Mammary epithelial cell (primary cell): ENCODE measurements at regions not wholly inside any gene's neighbourhood (a gene's known extent, or its start where the extent isn't known, plus 50 kb on each side); places are given as distances from the start of the nearest gene placed in this dataset.

Experiments used
- CTCF ChIP-seq, 2 donors: IDR thresholded peaks in 1 of 2; conservative IDR thresholded peaks in 1 of 2; 2 replicates each; pipeline ENCODE4 v1.5.1; 2011 to 2012; ENCODE audit warnings: inconsistent platforms in 2 of 2, low read length in 2 of 2, mild to moderate bottlenecking in 2 of 2, control low read depth in 1 of 2, low read depth in 1 of 2; ENCODE audit not compliant: insufficient read depth in 1 of 2; ENCODE audit errors: extremely low read depth in 1 of 2
- EZH2 ChIP-seq: IDR thresholded peaks from 2 replicates; pipeline ENCODE4 v1.6.1; 2012; ENCODE audit warnings: low read length, inconsistent platforms, borderline replicate concordance

- TF ChIP-seq CTCF (conservative IDR thresholded peaks at IDR 0.05 in 1 of 2, IDR thresholded peaks at IDR 0.05 in 1 of 2; ENCODE audit: extremely low read depth in 1 of 2, insufficient read depth in 1 of 2, low read depth in 1 of 2, low read length in 2 of 2) (no peak), EZH2 (no peak)
Measured at GRCh38 chr3:180409883-180410282, 192.1 kb upstream of the TTC14 start.
